HG03521 (cell line): ENCODE measurements at regions not wholly inside any gene's neighbourhood (a gene's known extent, or its start where the extent isn't known, plus 50 kb on each side); places are given as distances from the start of the nearest gene placed in this dataset.
"Not testable (repeated sequence)": the region's sequence is repeated elsewhere in the genome, so short reads cannot be mapped to it uniquely, and the experiment has no call there.

Experiments used
- ATAC-seq: cut with Tn5 transposase; IDR thresholded peaks from one replicate; pipeline ENCODE4 v1.9.1; 2021; ENCODE audit warnings: mild to moderate bottlenecking, moderate library complexity; ENCODE audit not compliant: unreplicated experiment

DNA sequence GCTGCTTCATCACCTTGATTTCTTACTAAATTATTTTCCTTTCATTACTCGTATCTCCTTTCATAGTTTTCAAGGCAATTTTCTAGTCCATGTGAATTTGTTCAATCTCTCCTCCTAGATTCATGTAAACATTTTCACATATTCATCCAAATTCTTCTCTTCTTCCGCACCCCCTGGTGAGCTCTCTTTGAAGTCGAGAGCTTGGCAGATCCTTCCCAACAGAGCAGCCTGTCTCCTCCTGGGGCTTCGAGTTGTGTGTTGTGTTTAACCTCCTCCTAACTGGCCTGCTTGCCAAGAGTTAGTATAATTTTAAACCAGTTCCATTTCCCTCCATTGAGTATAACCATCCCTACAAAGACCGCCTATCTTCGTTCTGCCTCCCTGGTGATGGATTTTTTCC, 272.4 kb upstream of the CELF2 start:
- no peak for ATAC-seq

GRCh38 chr10:10755490-10755889, 262.2 kb upstream of the CELF2 start:
- ATAC-seq: no peak

GRCh38 chr10:10758306-10758705, 259.4 kb upstream of the CELF2 start:
- ATAC-seq: no peak

DNA sequence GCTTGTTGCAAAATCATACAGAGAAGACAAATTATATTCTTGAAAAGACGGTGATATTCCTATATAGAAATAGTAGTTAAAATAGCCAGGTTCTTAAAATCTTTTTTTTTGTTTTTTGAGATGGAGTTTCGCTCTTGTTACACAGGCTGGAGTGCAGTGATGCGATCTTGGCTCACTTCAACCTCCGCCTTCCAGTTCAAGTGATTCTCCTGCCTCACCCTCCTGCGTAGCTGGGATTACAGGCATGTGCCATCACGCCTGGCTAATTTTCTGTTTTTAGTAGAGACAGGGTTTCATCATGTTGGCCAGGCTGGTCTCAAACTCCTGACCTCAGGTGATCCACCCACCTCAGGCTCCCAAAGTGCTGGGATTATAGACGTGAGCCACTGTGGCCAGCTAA, 257.9 kb upstream of the CELF2 start:
- not testable (repeated sequence) for ATAC-seq

DNA sequence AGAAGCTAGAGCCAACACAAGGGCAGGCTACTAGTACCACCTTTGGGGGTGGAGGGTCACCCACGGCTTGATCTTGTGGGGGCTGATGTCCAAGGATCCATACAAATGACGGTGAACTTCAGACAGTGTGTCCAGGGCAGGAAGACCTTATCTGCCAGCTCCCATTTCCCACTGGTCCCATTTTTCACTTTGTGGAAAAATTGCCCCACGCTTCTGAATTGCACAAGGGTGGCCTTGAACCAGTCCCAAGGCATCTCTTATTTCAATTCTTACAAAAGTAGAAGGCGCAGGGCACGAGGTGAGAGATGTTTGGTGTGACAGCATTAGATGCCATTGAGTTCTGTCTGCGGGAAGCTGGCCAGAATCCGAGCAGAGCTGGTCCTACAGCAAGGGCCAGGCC, 252.7 kb upstream of the CELF2 start:
- ATAC-seq: no peak

DNA sequence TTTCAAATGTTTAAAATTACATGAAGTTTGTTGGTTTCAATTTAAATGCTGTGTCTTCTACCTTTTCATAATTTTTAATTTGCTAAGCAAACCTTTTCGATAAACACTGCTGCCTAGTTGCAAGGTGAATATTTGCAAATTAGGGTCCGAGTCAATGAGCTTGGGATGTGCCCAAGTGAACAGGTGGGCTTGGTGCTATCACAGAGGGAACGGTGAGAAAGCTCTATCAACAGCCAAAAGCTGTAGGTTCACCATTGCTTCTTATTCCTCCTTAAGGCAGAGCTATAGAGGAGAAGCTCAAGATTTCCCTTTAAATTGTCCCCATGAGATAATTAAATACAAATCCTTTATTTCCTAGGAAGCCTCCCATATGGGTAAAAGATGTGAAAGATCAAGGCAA, 245.3 kb upstream of the CELF2 start:
- ATAC-seq: no peak

DNA sequence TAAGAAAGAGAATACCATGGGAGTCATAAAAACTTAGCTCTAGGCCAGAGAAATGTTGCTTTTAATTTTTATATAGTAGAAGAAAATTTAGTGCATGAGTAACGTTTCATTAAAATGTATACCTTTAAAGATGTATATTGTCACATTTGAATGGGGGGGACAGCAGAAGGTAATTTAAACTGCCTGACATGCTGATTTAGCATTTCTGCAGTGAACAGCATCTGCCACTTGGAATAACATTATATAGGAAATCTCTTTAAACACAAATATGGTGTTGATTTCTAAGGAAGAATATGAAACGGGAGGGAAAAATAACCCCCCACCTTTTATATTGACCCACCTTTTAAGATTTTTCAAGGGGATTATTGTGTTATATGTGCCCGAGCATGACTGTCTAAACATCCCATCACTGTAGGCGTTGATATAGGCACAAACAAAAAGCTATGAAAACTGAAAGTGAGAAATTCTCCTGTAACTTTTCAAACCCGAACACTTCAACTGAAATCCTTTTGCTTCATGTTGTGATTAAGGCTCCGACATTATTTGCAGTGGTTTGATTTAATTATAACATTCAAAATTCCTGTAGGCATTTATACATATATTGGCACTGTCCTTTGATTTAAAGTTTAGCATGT, 244.7 kb upstream of the CELF2 start:
- ATAC-seq: no peak

- no peak for ATAC-seq
Observed at GRCh38 chr10:10774416-10774815, 243.3 kb upstream of the CELF2 start.

DNA sequence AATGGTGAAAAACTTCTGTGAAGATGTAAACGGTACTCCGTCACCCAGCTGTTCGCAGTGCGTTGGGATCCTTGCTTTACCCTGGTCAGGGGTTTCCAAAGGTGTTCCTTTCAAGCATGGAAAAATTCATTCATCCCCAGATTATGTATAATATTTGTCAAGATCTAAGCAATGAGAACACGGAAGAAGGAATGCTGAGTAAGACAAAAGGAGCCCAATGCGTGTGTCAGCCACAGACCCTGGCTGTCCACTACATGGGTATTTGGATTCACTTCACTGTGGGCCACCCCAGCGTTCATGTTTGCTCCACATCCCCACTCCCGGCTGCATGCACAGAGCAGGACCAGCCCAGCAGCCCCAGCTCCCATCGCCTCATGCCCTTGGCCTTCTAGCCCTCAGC, 241.3 kb upstream of the CELF2 start:
- ATAC-seq: no peak

GRCh38 chr10:10777279-10777678, 240.4 kb upstream of the CELF2 start:
- no peak for ATAC-seq

DNA sequence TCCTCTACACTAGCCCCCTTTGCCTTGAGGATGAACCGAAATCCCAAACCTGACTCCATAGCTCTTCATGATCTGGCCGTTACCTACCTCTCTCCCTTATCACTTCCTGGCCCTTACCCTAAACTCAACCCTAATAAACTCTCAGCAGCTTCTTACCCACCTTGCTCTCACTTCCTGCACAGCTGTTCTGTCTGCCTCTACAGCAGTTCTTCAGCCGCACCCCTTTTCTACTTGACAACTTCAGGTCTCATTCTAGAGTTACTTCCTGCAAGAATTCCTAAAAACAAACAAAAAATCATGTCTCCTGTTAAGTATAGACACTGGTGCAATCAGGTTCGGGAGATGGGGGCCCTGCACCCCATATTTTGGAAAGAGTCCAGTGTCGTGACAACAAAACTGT, 239.9 kb upstream of the CELF2 start:
- ATAC-seq: no peak

GRCh38 chr10:10778959-10779358, 238.7 kb upstream of the CELF2 start:
- no peak for ATAC-seq

DNA sequence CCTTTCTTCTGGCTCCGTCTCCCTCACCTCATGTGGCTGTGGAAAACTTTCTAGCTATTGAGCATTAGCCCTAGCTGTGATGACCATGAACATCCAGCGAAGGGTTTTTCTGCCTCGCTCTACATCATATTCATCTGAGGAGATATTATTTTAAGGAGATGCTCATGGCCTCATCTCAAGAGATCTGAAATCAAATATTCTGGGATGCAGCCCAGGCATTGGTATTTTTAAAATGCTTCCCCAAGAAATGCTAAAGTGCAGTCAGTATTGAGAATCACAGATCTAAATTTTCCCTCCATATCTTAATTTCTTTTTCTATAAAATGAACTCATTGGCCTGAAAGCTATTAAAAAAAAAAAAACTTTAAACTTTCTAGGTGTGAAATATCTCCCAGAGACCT, 238.2 kb upstream of the CELF2 start:
- no peak for ATAC-seq

DNA sequence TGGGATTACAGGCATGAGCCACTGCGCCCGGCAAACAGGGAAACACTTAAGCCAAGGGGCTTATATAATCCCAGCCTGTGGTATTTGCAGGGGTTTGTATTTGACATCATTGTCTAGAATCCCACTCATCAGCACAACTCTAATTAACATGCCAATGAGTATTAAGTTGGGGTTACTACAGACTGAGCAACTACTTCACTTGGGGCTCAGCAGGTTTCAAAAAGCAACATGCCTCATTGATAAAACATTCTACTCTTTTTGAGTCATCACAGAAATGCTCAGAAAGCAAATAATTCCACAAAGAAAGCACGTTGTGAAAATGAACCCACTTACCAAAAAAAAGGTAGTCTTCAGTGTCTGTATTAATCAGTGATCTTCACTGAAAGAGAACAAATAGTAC, 236.9 kb upstream of the CELF2 start:
- ATAC-seq: no peak

- ATAC-seq: no peak
Observed at GRCh38 chr10:10782603-10783002, 235.1 kb upstream of the CELF2 start.

DNA sequence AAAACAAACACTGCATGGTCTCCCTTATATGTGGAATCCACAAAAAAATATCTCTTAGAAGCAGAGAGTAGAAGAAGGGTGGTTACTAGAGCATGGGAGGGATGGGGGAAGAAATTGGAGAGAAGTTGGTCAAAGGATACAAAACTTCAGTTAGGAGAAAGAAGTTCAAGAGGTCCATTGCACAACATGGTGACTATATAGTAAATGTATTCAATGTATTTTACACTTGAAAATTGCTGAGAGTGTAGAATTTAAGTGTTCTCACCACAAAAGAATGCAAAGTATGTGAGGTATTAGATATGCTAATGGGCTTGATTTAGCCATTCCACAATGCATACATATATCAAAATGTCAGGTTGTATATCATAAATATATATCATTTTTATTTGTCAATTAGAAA, 232.0 kb upstream of the CELF2 start:
- no peak for ATAC-seq

- ATAC-seq: no peak
Observed at GRCh38 chr10:10786109-10787090, 231.3 kb upstream of the CELF2 start.

DNA sequence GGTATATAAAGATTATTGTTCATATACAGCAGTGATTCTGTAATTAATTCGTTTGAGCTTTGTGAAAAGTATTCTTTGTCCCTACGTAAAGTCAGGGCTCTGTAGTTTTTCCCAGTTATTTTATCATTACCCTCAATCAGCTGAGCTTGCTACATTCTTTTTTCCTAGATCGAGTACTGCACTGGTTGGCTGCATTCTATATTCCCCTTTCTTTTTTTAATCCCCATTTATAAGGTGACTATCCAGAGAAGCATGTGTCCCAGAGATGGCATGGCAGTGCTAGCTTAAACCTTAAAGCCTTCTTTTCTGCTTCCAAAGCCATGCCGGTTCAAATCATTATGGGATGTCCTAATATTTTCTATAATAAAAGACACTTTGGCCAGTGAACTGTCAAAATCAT, 230.1 kb upstream of the CELF2 start:
- ATAC-seq: no peak

DNA sequence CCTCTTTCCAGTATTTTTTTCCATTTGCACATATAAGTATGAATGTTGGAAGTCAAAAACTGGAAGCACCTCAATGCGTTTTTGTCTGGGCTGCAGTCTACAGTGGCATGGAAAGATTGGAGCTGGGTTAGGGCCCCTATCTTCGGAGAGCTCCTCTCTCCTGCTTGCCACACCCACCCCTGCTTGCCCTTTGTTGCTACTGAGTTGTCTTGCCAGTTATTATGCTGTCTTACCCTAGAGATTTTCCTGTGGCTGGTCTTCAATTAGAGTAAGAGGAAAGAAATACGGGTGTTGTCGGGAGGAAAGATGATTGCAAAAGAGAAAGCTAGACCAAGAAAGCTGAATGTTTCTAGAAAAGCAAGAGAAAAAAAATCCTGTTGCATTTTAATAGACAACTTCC, 228.9 kb upstream of the CELF2 start:
- no peak for ATAC-seq

DNA sequence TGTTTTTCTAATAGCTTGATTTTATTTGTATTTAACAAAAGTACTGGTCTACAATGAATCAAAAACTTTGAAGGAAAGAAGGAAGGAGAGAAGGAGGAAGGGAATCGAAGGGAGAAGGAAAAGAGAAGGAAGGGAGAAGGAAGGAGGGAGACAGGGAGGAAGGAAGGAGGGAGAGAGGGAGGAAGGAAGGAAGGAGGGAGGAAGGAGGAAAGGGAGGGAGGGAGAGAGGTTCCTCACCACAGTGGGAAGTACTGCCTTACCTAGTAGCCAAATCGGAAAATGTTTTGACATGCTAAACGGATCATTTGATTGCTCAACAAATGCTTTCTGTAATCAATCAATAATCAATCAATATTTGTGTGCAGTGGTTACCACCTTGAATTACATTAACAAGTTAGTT, 225.8 kb upstream of the CELF2 start:
- ATAC-seq: no peak

DNA sequence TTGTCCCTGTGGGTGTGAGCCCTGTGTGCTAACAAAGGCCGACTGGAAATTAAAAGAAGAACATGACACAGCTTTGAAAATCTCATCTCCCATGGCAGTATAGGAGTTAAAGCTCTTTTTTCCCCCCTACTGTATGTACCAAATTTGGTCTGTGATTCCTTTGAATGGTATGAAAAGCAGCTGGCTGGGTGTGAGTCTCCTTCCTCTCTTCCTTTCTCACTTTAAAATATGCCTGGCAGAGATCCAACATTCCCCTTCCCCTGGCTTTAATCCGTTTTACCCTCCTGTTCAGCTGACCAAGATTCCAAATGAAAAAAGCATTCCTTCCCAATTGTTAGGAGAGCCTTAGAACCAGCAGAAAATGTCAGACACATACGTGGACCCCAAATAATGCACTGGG, 225.0 kb upstream of the CELF2 start:
- ATAC-seq: no peak

DNA sequence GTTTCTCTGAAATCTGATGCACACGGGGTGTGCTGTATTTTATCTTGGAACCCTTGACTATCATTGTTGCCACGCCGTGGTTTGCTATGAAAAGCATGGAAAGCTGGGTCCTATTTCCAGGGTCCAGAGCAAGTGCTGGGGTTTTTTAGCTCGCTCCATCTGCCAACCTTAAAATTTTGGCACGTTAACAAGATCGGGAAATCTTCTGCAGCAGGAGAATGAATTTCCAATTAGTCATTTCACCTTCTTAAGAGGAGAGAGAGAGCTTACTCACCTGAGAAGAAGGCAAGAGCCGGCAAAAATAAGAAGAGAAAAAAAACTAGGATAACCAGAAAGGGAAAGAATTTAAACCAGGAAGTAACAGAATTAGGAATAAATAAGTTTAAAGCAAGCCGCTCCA, 223.6 kb upstream of the CELF2 start:
- ATAC-seq: no peak
